Panc1 (cell line): ENCODE measurements at regions not wholly inside any gene's neighbourhood (a gene's known extent, or its start where the extent isn't known, plus 50 kb on each side); places are given as distances from the start of the nearest gene placed in this dataset.

ENCODE experiments used
- ATAC-seq: fragments of 200-7000 bp; cut with Tn5 transposase; 2 replicates; pipeline ENCODE4 v1.9.1; 2020; ENCODE audit warnings: mild to moderate bottlenecking, moderate library complexity
- BruUV-seq: library from RNA; stranded (reverse); fragments of 400-500 nt; replicated peaks from 2 replicates; lab custom pipeline; 2021; lab: Mats Ljungman, UMichigan
- CTCF ChIA-PET: fragments of 300-600 bp; sonication (Branson Sonifier 250); formaldehyde crosslinking; loops from one replicate; lab custom pipeline; 2022; ENCODE audit warnings: antibody characterized with exemption; lab: Charles Lee
- POLR2A ChIA-PET: fragments of 300-600 bp; sonication (Branson Sonifier 250); formaldehyde crosslinking; loops from one replicate; lab custom pipeline; 2022; ENCODE audit warnings: antibody characterized with exemption; lab: Charles Lee
- DNase-seq: peaks from one replicate; pipeline ENCODE4 v3.0.0-alpha.2; 2010; ENCODE audit warnings: low read depth, low spot score
- H3K27ac ChIP-seq: 2 replicates; pipeline ENCODE4 v1.5.1; 2011; ENCODE audit warnings: mild to moderate bottlenecking, low read length, inconsistent platforms
- H3K27me3 ChIP-seq: fragments of 200-500 bp; sonication (Bioruptor generic); 2 replicates; pipeline ENCODE4 v1.6.0; 2014; ENCODE audit warnings: low read length, inconsistent platforms; ENCODE audit not compliant: control insufficient read depth, insufficient read depth
- H3K36me3 ChIP-seq: fragments of 200-500 bp; sonication (Bioruptor generic); 2 replicates; pipeline ENCODE4 v1.5.1; 2014; ENCODE audit warnings: inconsistent platforms, mild to moderate bottlenecking, low read length, moderate library complexity; ENCODE audit not compliant: control insufficient read depth, insufficient read depth
- H3K4me1 ChIP-seq: 2 replicates; pipeline ENCODE4 v1.5.1; 2011; ENCODE audit warnings: inconsistent platforms, mild to moderate bottlenecking, low read length, moderate library complexity; ENCODE audit not compliant: control insufficient read depth, insufficient read depth
- H3K4me3 ChIP-seq, 2 experiments: 2 replicates each; pipeline ENCODE4 v1.5.1; 2011 to 2012; ENCODE audit warnings: low read depth in 2 of 2, low read length in 2 of 2, mild to moderate bottlenecking in 2 of 2, inconsistent platforms in 1 of 2, moderate library complexity in 1 of 2
- H3K9me3 ChIP-seq: fragments of 200-500 bp; sonication (Bioruptor generic); 2 replicates; pipeline ENCODE4 v1.5.1; 2014; ENCODE audit warnings: low read depth, mild to moderate bottlenecking, inconsistent platforms, low read length, moderate library complexity; ENCODE audit not compliant: control insufficient read depth, insufficient read depth
- CTCF ChIP-seq: fragments of 450-650 bp; IDR thresholded peaks from 2 replicates; pipeline ENCODE4 v1.5.1; 2017; ENCODE audit warnings: mild to moderate bottlenecking
- POLR2AphosphoS5 ChIP-seq: IDR thresholded peaks from 2 replicates; pipeline ENCODE4 v1.6.1; 2012; ENCODE audit warnings: mild to moderate bottlenecking, low read depth, low read length, moderate library complexity
- REST ChIP-seq, 2 experiments: IDR thresholded peaks; 2 replicates each; pipeline ENCODE4 v1.6.1; 2011 to 2012; ENCODE audit warnings: low read depth in 2 of 2, control low read depth in 1 of 2, low read length in 1 of 2, mild to moderate bottlenecking in 1 of 2, moderate library complexity in 1 of 2; ENCODE audit not compliant: insufficient read depth in 1 of 2
- SIN3A ChIP-seq: IDR thresholded peaks from 2 replicates; pipeline ENCODE4 v1.6.1; 2012; ENCODE audit warnings: low read depth, mild to moderate bottlenecking, low read length, moderate library complexity, borderline replicate concordance; ENCODE audit not compliant: insufficient read depth
- TCF7L2 ChIP-seq: IDR thresholded peaks from 2 replicates; pipeline ENCODE4 v1.6.1; 2011; ENCODE audit warnings: mild to moderate bottlenecking, low read depth, low read length, inconsistent platforms
- in situ Hi-C: cut with HindIII; loops from 2 replicates; pipeline ENCODE4 v1.10.0; 2016; ENCODE audit warnings: low sequenced_read_pairs, low pct_unique_long_range_greater_than_20kb
- intact Hi-C: fragments of 100-400 bp; cut with micrococcal nuclease; formaldehyde crosslinking; loops from one replicate; pipeline ENCODE4 v1.10.0; 2022; ENCODE audit not compliant: unreplicated experiment

- Histone ChIP-seq H3K4me3 (no peak overlapping the region), H3K4me1 (no peaks in the 10 kb centered on the region), H3K9me3 (no peaks in the 10 kb centered on the region), H3K36me3 (no peaks in the 10 kb centered on the region), H3K27ac (no peak overlapping the region), H3K27me3 (no peaks in the 10 kb centered on the region; the same call in 1 of the 2 replicates)
- in situ Hi-C loops = no loop called here
- intact Hi-C loops = no loop called here
- no peak for ATAC-seq
- POLR2A ChIA-PET = no interaction called here
- CTCF ChIA-PET = no interaction called here
- BruUV-seq = no TSS peak
- TF ChIP-seq TCF7L2 (no peak), POLR2AphosphoS5 (no peak), REST (IDR thresholded peaks at IDR 0.05; ENCODE audit: insufficient read depth in 1 of 2, low read depth in 2 of 2, low read length in 1 of 2) (no peak), SIN3A (no peak), CTCF (no peak)
- no peak for DNase-seq
These were observed 74.3 kb downstream of the SEC61B start for GRCh38 chr9:99296291-99296951.

- in situ Hi-C loops = no loop called here
- ATAC-seq = no peak
These were observed 76.5 kb downstream of the SEC61B start for GRCh38 chr9:99298614-99299013.

More at GRCh38 chr9:99298614-99299013, 76.5 kb downstream of the SEC61B start:
- TF ChIP-seq SIN3A (no peak), REST (IDR thresholded peaks at IDR 0.05; ENCODE audit: insufficient read depth in 1 of 2, low read depth in 2 of 2, low read length in 1 of 2) (no peak), POLR2AphosphoS5 (no peak), CTCF (no peak), TCF7L2 (no peak)
- ChIA-PET POLR2A (no interaction called here), CTCF (no interaction called here)
- DNase-seq = no peak
- Histone ChIP-seq H3K4me1 (no peaks in the 10 kb centered on the region), H3K27ac (no peak overlapping the region), H3K27me3 (no peaks in the 10 kb centered on the region; the same call in 1 of the 2 replicates), H3K36me3 (no peaks in the 10 kb centered on the region), H3K4me3 (no peak overlapping the region), H3K9me3 (no peaks in the 10 kb centered on the region)
- intact Hi-C loops = no loop called here
- BruUV-seq = no TSS peak
